Mononuclear cell (primary cell): ENCODE measurements at regions not wholly inside any gene's neighbourhood (a gene's known extent, or its start where the extent isn't known, plus 50 kb on each side); places are given as distances from the start of the nearest gene placed in this dataset.
"Not testable (repeated sequence)": the region's sequence is repeated elsewhere in the genome, so short reads cannot be mapped to it uniquely, and the experiment has no call there.

Experiments used
- H3K27me3 ChIP-seq: 2 replicates; pipeline ENCODE4 v1.6.0; 2011; ENCODE audit warnings: low read length, control low read depth; ENCODE audit not compliant: insufficient read depth
- H3K4me1 ChIP-seq: 2 replicates; pipeline ENCODE4 v1.5.1; 2011; ENCODE audit warnings: mild to moderate bottlenecking, low read length, control low read depth; ENCODE audit not compliant: insufficient read depth
- H3K4me3 ChIP-seq: 2 replicates; pipeline ENCODE4 v1.5.1; 2011; ENCODE audit warnings: mild to moderate bottlenecking, low read length, moderate library complexity
- H3K9me3 ChIP-seq: 2 replicates; pipeline ENCODE4 v1.5.1; 2011; ENCODE audit warnings: low read depth, mild to moderate bottlenecking, control low read depth, low read length

DNA sequence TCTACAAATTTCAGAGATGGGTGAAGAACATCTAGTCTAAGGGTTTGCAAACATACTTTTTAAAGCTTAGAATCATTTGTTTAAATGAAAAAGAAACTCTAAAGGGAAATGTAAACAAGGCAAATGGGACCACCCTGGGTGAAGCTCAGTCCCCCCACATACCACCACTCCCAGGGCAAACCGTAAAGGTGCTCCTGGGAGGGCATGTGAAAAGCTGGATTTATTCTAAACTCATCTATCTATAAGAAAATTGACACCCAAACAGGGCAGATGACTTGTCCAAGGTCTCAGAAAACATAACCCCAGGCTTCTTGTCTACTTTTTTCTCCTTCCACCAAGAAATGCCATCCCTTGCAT is 223.3 kb upstream of the PRKCQ start:
- H3K9me3 ChIP-seq: no peaks in the 10 kb centered on the region
- no peaks in the 10 kb centered on the region for H3K4me1 ChIP-seq
- no peak overlapping the region for H3K4me3 ChIP-seq
- H3K27me3 ChIP-seq: no peaks in the 10 kb centered on the region

DNA sequence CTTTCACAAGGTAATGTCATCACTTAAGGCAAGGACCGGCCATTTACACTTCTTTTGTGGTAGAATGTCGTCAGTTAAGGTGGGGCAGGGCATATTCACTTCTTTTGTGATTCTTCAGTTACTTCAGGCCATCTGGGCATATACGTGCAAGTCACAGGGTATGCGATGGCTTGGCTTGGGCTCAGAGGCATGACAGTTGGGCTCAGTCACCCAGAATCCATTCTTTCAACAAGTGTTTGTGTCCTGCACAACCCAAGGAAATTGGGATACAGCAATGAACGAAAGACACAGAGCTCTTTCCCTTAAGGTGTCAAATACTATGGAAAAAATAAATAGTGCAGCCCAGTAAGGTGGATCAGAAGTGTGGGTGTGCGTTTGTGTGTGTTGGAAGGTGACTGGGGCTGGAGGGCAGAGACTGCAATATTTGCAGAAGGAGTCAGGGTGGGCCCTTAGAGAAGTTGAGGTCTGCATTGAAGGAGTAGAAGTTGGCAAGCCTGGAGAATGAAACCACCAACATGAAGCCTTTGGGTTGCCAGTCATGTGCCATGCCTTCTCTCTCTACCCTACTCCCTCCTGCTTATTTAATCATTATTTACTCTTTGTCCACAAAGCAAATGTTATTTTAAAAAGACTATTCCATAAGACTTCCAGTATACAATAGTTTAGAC is 222.8 kb upstream of the PRKCQ start:
- Histone ChIP-seq H3K27me3 (no peaks in the 10 kb centered on the region), H3K9me3 (no peaks in the 10 kb centered on the region), H3K4me3 (no peak overlapping the region), H3K4me1 (no peaks in the 10 kb centered on the region)

DNA sequence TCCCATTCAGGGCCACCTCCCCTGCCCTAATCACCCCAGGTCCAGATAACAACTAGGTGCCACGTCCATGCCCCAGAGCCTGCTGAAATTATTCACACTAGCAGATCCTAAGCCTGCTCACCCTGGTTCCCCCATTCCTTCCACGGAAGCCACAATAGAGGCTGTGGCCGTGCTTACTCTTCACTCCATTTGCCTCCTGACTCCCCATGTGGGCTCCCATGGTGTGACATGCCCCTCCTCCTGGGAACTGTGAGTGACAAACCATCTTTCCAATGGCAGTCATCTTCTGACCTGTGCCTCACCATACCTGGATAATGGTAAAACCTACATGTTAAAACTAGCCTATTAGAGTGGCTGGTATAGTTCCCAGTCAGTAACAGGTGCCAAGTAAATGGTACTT is 216.2 kb upstream of the PRKCQ start:
- Histone ChIP-seq H3K4me1 (no peaks in the 10 kb centered on the region), H3K27me3 (no peaks in the 10 kb centered on the region), H3K4me3 (no peak overlapping the region), H3K9me3 (no peaks in the 10 kb centered on the region)

DNA sequence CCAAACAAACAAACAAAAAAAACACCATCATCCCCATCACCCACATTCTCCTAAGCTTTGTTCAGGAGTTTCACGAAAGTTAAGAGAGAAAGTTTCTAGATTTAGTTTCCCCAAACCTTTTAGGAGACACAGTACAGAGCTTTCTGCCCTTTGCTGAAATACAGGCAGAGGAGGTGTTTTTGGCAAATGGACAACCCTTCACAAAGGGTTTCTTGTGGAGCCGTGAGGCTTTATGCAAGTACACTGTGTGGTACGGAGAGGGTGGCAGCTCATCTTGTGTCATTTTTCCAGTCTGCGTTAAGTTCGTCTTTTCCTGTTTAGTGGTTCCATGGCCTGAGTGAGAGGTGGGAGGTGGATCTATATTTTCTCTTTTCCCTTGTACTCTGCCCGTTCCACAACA is 215.5 kb upstream of the PRKCQ start:
- H3K4me1 ChIP-seq: no peaks in the 10 kb centered on the region
- no peak overlapping the region for H3K4me3 ChIP-seq
- H3K9me3 ChIP-seq: no peaks in the 10 kb centered on the region
- no peaks in the 10 kb centered on the region for H3K27me3 ChIP-seq

DNA sequence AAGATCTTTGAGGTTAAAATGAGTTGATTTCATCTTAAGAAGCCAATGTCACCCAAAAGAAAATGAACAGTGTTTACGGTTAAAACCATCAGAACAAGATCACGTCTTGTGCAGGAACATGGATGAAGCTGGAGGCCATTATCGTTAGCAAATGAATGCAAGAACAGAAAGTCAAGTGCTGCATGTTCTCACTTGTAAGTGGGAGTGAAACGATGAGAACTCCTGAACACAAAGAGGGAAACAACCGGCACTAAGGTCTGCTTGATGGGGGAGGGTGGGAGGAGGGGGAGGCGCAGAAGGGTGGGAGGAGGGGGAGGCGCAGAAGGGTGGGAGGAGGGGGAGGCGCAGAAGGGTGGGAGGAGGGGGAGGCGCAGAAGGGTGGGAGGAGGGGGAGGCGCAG is 214.8 kb upstream of the PRKCQ start:
- H3K4me1 ChIP-seq, H3K4me3 ChIP-seq, H3K27me3 ChIP-seq, H3K9me3 ChIP-seq: not testable (repeated sequence)

DNA sequence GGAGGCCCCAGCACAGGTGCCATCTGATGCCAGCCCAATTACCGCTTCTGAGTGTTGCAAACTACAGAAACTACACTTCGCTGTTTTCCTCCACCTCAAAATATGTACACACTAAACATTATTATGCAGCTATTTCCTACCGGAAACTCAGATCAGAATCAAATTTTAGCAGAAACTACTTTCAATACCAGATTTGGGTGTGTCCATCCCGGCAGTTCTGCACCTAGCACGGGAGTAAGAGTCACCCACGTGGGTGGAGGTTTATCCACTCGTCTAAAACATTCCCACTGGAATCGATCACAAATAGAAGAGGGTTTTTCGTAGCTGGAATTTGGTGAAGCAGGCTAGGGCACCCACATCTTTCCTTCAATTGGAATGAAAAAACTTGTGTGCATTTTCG is 214.4 kb upstream of the PRKCQ start:
- Histone ChIP-seq H3K4me3 (no peak overlapping the region), H3K27me3 (no peaks in the 10 kb centered on the region), H3K9me3 (no peaks in the 10 kb centered on the region), H3K4me1 (no peaks in the 10 kb centered on the region)

DNA sequence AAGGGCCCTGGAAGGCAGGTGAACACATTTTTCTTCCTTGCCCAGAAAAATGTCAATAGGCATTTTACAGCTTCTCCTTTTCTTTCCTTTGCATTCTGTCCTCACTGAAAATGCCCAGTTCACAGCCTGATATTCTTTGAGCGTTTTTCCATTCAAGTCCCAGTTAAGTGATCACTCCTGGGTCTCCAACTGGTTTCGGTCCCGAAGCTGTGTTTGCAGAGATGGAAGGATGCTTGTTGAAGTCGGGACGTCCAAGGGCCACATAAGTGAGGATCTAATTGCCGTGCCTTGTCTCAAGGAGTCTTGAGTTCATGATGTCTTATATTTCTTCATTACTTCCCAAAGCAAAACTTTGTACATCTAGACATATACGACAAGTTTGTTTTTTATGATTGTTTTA is 208.7 kb upstream of the PRKCQ start:
- H3K4me3 ChIP-seq: no peak overlapping the region
- no peaks in the 10 kb centered on the region for H3K9me3 ChIP-seq
- no peaks in the 10 kb centered on the region for H3K4me1 ChIP-seq
- no peaks in the 10 kb centered on the region for H3K27me3 ChIP-seq

DNA sequence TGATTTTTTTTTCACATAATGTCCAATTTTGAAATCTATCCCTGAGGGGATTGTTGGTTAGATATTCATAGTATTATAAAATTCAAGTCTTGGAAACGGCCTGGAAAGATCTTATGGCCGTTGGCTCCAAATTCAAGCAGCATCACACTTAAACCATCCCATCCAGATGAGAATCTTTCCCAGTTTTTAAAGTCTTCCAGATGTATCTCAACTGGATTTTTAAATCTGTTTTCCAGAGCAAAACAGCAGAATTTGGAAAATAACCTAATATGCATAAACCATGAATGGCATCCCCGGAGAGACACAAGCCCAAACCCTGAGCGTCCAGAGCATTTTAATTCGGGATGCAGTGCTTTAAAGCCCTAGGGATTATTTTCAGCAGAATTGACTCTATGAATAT is 208.2 kb upstream of the PRKCQ start:
- Histone ChIP-seq H3K9me3 (no peaks in the 10 kb centered on the region), H3K27me3 (no peaks in the 10 kb centered on the region), H3K4me3 (no peak overlapping the region), H3K4me1 (no peaks in the 10 kb centered on the region)

DNA sequence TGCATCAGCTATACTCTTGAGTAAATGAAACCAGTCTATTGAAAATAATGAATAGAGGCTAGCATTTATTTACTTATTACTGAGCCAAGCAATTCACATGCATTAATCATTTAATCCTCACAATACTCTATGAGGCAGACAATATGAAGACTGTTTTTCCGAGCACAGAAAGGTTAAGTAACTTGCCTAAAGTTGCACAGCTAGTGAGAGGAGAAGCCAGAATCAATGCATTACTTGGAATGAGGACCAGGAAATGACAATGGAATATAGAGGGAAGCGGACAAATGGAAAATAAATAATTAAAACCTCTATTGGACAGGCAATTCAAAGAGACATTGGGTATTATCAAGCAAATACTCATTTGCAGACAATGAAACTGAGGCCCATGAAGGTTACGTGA is 207.6 kb upstream of the PRKCQ start:
- Histone ChIP-seq H3K4me1 (no peaks in the 10 kb centered on the region), H3K9me3 (no peaks in the 10 kb centered on the region), H3K4me3 (no peak overlapping the region), H3K27me3 (no peaks in the 10 kb centered on the region)

DNA sequence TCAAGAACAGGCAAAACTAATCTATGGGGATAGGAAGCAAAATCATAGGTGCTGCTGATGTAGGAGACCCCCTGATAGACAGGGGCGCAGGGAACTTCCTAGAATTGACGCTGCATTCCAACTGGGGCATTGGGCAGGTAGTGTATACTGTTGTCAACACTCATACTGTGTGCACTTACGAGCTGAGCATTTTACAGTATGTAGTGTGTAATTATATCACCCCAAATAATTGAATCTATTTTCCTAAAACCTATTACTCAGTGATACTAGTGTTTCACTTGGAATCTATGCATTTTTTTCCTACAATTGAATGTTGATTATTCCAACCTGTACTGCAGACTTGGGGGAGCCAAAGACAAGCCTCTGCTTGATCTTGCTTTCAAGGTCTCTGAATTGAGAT is 207.0 kb upstream of the PRKCQ start:
- no peaks in the 10 kb centered on the region for H3K4me1 ChIP-seq
- H3K27me3 ChIP-seq: no peaks in the 10 kb centered on the region
- no peaks in the 10 kb centered on the region for H3K9me3 ChIP-seq
- no peak overlapping the region for H3K4me3 ChIP-seq

DNA sequence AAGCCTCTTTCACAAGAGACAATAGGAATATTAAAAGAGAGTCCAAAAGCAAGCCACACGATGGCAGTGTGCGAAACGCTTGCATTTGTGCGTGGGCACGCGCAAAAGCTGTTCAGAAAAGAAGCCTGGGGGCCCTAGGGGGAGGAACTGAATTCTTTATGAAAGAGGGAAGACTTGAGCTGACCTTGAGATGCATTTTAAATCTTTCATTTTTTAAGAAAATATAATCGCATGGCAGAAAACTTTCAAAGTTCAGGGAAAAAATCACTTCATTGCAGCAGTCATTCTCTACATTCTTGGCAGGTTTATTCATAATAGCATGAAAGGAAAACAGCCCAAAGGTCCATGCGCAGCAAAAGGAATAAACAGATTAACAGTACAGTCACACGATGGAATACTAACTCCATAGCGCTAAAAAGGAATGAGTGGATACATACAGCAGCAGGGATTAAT is 206.5 kb upstream of the PRKCQ start:
- no peak overlapping the region for H3K4me3 ChIP-seq
- H3K4me1 ChIP-seq: peaks cover 4% of the 10 kb centered on the region
- no peaks in the 10 kb centered on the region for H3K9me3 ChIP-seq
- H3K27me3 ChIP-seq: no peaks in the 10 kb centered on the region

DNA sequence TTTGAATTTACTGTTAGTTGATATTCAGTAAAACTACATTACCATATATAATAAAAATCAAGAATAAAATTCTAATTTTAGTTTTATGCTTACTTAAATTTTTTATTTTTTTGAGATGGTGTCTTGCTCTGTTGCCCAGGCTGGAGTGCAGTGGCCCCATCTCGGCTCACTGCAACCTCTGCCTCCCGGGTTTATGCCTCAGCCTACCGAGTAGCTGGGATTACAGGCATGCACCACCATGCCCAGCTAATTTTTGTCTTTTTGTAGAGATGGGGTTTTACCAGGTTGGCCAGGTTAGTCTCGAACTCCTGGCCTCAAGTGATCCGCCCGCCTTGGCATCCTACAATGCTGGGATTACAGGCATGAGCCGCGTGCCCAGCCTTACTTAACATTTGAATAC is 204.4 kb upstream of the PRKCQ start:
- H3K9me3 ChIP-seq, H3K4me3 ChIP-seq, H3K4me1 ChIP-seq, H3K27me3 ChIP-seq: not testable (repeated sequence)

DNA sequence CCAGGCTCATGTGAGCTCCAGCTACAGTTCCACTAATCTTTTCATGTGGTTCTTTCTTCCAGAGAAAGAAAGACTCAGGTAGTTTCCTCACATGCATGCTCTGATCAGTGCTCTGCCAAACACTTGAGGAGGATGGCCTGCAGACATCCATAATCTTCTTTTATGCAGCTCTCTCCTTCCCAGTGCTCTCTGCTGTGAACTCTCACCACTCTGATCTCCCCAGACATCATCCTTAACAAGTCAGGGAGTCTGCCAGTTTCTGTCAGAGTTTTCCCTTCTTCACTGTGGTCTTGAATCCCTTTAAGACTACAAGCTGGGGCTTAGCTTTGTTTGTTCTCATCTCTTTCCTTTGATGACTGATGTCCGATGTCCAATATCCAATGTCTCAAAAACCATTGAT is 203.4 kb upstream of the PRKCQ start:
- no peaks in the 10 kb centered on the region for H3K27me3 ChIP-seq
- no peaks in the 10 kb centered on the region for H3K9me3 ChIP-seq
- no peak overlapping the region for H3K4me3 ChIP-seq
- peaks cover 6% of the 10 kb centered on the region for H3K4me1 ChIP-seq

DNA sequence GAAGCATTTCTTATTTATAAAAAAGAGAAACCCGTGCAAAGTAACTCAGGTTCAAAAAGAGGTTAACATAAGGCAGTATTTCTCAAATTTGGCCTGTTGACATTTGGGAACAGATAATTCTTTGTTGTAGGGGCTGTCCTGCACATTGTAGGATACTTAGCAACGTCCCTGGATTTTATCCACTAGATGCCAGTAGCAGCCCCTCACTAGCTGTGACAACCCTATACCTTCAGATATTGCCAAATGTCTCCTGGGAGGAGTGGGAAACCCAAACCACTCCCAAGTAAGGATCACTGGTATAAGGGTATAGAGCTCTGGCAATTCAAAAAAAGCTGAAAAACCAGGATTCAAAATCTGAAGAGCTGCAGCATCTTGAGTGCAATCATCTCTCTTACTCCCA is 202.3 kb upstream of the PRKCQ start:
- Histone ChIP-seq H3K4me3 (no peak overlapping the region), H3K27me3 (no peaks in the 10 kb centered on the region), H3K4me1 (peaks cover 6% of the 10 kb centered on the region), H3K9me3 (no peaks in the 10 kb centered on the region)

DNA sequence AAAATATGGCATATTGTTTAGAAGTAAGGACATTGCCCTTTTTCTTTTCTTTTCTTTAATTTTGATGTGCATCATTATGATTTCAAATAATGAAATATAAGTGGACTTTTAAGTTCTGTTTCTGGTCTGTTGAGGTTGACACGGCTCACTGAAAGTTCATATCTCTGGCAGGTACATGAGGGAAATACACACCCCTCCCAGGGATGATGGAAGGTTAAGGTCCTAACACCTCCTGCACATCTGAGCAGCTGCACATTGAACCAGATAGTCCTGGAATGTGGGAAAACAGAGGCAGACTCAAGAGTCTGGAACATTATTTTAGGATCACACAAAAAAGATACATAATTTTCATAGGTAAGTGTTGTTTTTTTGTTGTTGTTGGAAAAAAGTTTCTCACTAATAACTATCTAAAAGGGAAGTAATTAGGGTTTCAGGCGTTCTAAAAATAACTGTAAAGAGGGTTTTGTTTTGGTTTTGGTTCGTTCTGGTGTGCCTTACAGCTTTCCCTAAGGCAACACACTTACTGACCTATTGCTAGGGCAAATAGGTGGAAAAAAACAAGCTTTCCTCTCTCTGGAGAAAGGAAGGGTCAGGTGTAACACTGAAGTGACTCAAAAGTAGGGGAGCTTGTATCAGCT is 201.2 kb upstream of the PRKCQ start:
- no peaks in the 10 kb centered on the region for H3K27me3 ChIP-seq
- H3K4me1 ChIP-seq: peaks cover 6% of the 10 kb centered on the region
- no peak overlapping the region for H3K4me3 ChIP-seq
- H3K9me3 ChIP-seq: no peaks in the 10 kb centered on the region

DNA sequence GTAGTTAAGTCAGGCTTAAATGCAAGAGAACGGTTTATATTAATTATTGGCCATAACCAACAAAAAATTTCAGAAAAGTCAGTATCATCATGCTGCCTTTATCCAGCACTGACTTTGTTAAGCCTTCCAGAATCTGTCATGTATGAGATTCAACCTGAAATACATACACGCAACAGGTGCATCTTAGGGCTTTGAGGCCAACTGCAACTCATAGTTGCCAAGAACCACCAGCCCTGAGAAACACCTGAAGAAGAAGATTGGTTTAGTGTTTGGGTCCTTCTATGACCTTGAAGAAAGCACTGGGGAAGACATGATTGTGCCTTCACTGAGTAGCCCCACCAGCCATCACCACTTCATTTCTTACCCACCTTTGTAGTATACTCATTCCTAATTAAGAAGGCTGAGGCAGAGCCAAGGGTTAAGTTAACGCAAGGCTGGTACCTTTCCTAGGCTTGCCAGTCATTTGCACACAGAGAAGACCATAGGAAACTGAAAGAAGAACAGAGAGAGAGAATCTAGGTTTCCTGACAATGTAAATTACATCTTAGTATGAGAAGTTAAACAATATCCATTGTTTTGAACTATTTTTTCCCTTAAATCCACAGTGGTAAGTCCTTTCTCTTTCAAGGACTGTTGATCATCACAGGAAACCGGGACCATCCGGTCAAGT is 200.1 kb upstream of the PRKCQ start:
- H3K27me3 ChIP-seq: no peaks in the 10 kb centered on the region
- H3K4me3 ChIP-seq: no peak overlapping the region
- H3K4me1 ChIP-seq: peaks cover 6% of the 10 kb centered on the region
- no peaks in the 10 kb centered on the region for H3K9me3 ChIP-seq
